ENCODE measurements at regions not wholly inside any gene's neighbourhood (a gene's known extent, or its start where the extent isn't known, plus 50 kb on each side); places are given as distances from the start of the nearest gene placed in this dataset.

GRCh38 chr4:17093481-17093880 is 195.0 kb upstream of the LDB2 start:
- no peaks in the 10 kb centered on the region for H3K4me1 Mint-ChIP-seq (ENCODE audit: low read depth)
- H3K27me3 Mint-ChIP-seq = peaks cover 6% of the 10 kb centered on the region
- Histone ChIP-seq H3K4me3 (ENCODE audit: low read length) (no peak overlapping the region), H3K9me3 (ENCODE audit: control insufficient read depth in 1 of 2, insufficient read depth in 1 of 2, low read length in 2 of 2) (no peaks in the 10 kb centered on the region), H3K36me3 (ENCODE audit: insufficient read depth, low read length) (no peaks in the 10 kb centered on the region), H3K27ac (ENCODE audit: low read depth in 1 of 2, low read length in 2 of 2) (no peak overlapping the region), H3K27me3 (ENCODE audit: control insufficient read depth in 1 of 2, insufficient read depth in 2 of 2, low read length in 2 of 2) (no peaks in the 10 kb centered on the region), H3K4me1 (ENCODE audit: insufficient read depth, low read length) (no peaks in the 10 kb centered on the region)
- POLR2A ChIA-PET = no interaction called here
- H3K36me3 Mint-ChIP-seq (ENCODE audit: low read depth) = no peaks in the 10 kb centered on the region
- H3K4me3 Mint-ChIP-seq = no peak overlapping the region
- CTCF ChIA-PET = no interaction called here
- DNase-seq (no peak), ATAC-seq (ENCODE audit: poor library complexity) (no peak)
- intact Hi-C loops (cut with DNase I, micrococcal nuclease) = no loop called here
- no peak overlapping the region for H3K27ac Mint-ChIP-seq
- H3K9me3 Mint-ChIP-seq = no peaks in the 10 kb centered on the region
- no peak for TF ChIP-seq CTCF (IDR thresholded peaks at IDR 0.05)

GRCh38 chr4:17092736-17093437 is 194.4 kb upstream of the LDB2 start:
- ATAC-seq (ENCODE audit: poor library complexity) (no peak), DNase-seq (no peak)
- Histone ChIP-seq H3K9me3 (ENCODE audit: control insufficient read depth in 1 of 2, insufficient read depth in 1 of 2, low read length in 2 of 2) (no peaks in the 10 kb centered on the region), H3K4me1 (ENCODE audit: insufficient read depth, low read length) (no peaks in the 10 kb centered on the region), H3K27me3 (ENCODE audit: control insufficient read depth in 1 of 2, insufficient read depth in 2 of 2, low read length in 2 of 2) (no peaks in the 10 kb centered on the region), H3K4me3 (ENCODE audit: low read length) (no peak overlapping the region), H3K36me3 (ENCODE audit: insufficient read depth, low read length) (no peaks in the 10 kb centered on the region), H3K27ac (ENCODE audit: low read depth in 1 of 2, low read length in 2 of 2) (no peak overlapping the region)
- no peak for TF ChIP-seq CTCF (IDR thresholded peaks at IDR 0.05)
- Mint-ChIP-seq H3K4me3 (no peak overlapping the region), H3K4me1 (ENCODE audit: low read depth) (no peaks in the 10 kb centered on the region), H3K9me3 (no peaks in the 10 kb centered on the region), H3K36me3 (ENCODE audit: low read depth) (no peaks in the 10 kb centered on the region), H3K27me3 (peaks cover 6% of the 10 kb centered on the region), H3K27ac (no peak overlapping the region)
- intact Hi-C loops (cut with DNase I, micrococcal nuclease) = no loop called here
- CTCF ChIA-PET = no interaction called here
- POLR2A ChIA-PET = no interaction called here

DNA sequence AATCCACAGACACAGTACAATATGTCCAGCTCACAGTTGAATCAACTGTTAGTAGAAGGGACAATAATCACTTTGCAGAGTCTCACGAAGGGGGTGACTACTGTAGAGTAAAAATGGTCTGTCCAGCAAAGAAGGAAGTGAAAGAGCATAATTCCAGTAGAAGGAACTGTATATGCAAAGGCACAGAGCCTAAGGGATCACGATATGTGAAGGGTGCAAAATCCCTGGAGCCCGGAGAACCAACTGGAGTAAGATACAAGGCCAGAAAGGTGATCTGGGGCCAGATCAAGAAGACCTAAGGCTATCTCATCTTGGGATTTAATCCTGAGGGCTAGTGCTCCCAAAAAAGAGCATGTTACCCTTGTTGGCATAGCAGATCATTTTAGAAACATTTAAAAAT is 192.7 kb upstream of the LDB2 start:
- no peaks in the 10 kb centered on the region for H3K9me3 ChIP-seq (ENCODE audit: control insufficient read depth in 1 of 2, insufficient read depth in 1 of 2, low read length in 2 of 2)
- intact Hi-C loops (cut with DNase I, micrococcal nuclease) = no loop called here
- Mint-ChIP-seq H3K4me3 (no peak overlapping the region), H3K27me3 (peaks cover under 1% of the 10 kb centered on the region), H3K27ac (no peak overlapping the region), H3K36me3 (ENCODE audit: low read depth) (no peaks in the 10 kb centered on the region), H3K9me3 (peaks cover 5% of the 10 kb centered on the region), H3K4me1 (ENCODE audit: low read depth) (no peaks in the 10 kb centered on the region)
- no peaks in the 10 kb centered on the region for H3K4me1 ChIP-seq (ENCODE audit: insufficient read depth, low read length)
- no peak overlapping the region for H3K4me3 ChIP-seq (ENCODE audit: low read length)
- ChIA-PET CTCF (no interaction called here), POLR2A (no interaction called here)
- no peaks in the 10 kb centered on the region for H3K36me3 ChIP-seq (ENCODE audit: insufficient read depth, low read length)
- DNase-seq = no peak
- no peak for ATAC-seq (ENCODE audit: poor library complexity)
- TF ChIP-seq CTCF (IDR thresholded peaks at IDR 0.05) = no peak
- H3K27ac ChIP-seq (ENCODE audit: low read depth in 1 of 2, low read length in 2 of 2) = no peak overlapping the region
- H3K27me3 ChIP-seq (ENCODE audit: control insufficient read depth in 1 of 2, insufficient read depth in 2 of 2, low read length in 2 of 2) = no peaks in the 10 kb centered on the region

All from CD4-positive, alpha-beta T cell (primary cell).